ENCODE measurements at regions not wholly inside any gene's neighbourhood (a gene's known extent, or its start where the extent isn't known, plus 50 kb on each side); places are given as distances from the start of the nearest gene placed in this dataset.

GRCh38 chr6:103872233-103872632, 987.5 kb downstream of the HACE1 start:
- Histone ChIP-seq H3K9me3 (ENCODE audit: control insufficient read depth, low read length) (no peaks in the 10 kb centered on the region), H3K27me3 (ENCODE audit: control insufficient read depth, insufficient read depth, low read length, poor library complexity, severe bottlenecking) (no peaks in the 10 kb centered on the region), H3K27ac (ENCODE audit: insufficient read depth, low read depth, low read length, poor library complexity, severe bottlenecking) (no peak overlapping the region), H3K36me3 (ENCODE audit: control insufficient read depth, insufficient read depth, low read length) (no peaks in the 10 kb centered on the region), H3K4me1 (ENCODE audit: control insufficient read depth, insufficient read depth, low read length) (peaks cover 23% of the 10 kb centered on the region), H3K4me3 (ENCODE audit: insufficient read depth, low read depth, low read length) (no peak overlapping the region)
- WGBS, 2 experiments = 47 to 90% methylated on average over 1 to 2 of the region's 2 CpGs

GRCh38 chr6:103870970-103871369, 988.7 kb downstream of the HACE1 start:
- H3K27ac ChIP-seq (ENCODE audit: insufficient read depth, low read depth, low read length, poor library complexity, severe bottlenecking) = no peak overlapping the region
- peaks cover 21% of the 10 kb centered on the region for H3K4me1 ChIP-seq (ENCODE audit: control insufficient read depth, insufficient read depth, low read length)
- 88% methylated on average over 2 of the region's 2 CpGs; no CpG with 5 or more reads in 1 of the 2 experiments for WGBS, 2 experiments
- no peaks in the 10 kb centered on the region for H3K36me3 ChIP-seq (ENCODE audit: control insufficient read depth, insufficient read depth, low read length)
- no peaks in the 10 kb centered on the region for H3K9me3 ChIP-seq (ENCODE audit: control insufficient read depth, low read length)
- no peaks in the 10 kb centered on the region for H3K27me3 ChIP-seq (ENCODE audit: control insufficient read depth, insufficient read depth, low read length, poor library complexity, severe bottlenecking)
- H3K4me3 ChIP-seq (ENCODE audit: insufficient read depth, low read depth, low read length) = no peak overlapping the region

DNA sequence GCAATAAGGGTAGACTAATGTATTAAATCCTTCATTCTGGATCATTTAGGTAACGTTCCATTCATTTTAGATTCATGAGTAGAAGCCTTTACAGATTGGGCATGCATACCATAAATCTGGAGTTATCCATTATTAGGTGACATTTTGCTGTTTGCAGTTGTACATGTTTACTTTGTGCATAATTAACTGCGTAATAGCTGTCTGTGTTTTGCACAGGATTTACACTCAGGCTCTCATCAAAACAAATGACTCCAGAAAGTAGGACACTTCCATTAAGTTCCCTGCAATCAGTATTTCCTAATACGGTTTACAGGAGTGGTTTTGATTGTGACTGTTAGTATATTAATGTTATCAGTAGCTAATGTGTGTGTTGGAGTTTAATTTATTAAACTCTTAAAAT, 997.4 kb downstream of the HACE1 start:
- no peaks in the 10 kb centered on the region for H3K36me3 ChIP-seq (ENCODE audit: control insufficient read depth, insufficient read depth, low read length)
- no peaks in the 10 kb centered on the region for H3K4me1 ChIP-seq (ENCODE audit: control insufficient read depth, insufficient read depth, low read length)
- no peak overlapping the region for H3K4me3 ChIP-seq (ENCODE audit: insufficient read depth, low read depth, low read length)
- H3K9me3 ChIP-seq (ENCODE audit: control insufficient read depth, low read length) = no peaks in the 10 kb centered on the region
- 93% methylated on average over 2 to 3 of the region's 3 CpGs for WGBS, 2 experiments
- H3K27me3 ChIP-seq (ENCODE audit: control insufficient read depth, insufficient read depth, low read length, poor library complexity, severe bottlenecking) = no peaks in the 10 kb centered on the region
- H3K27ac ChIP-seq (ENCODE audit: insufficient read depth, low read depth, low read length, poor library complexity, severe bottlenecking) = no peak overlapping the region

DNA sequence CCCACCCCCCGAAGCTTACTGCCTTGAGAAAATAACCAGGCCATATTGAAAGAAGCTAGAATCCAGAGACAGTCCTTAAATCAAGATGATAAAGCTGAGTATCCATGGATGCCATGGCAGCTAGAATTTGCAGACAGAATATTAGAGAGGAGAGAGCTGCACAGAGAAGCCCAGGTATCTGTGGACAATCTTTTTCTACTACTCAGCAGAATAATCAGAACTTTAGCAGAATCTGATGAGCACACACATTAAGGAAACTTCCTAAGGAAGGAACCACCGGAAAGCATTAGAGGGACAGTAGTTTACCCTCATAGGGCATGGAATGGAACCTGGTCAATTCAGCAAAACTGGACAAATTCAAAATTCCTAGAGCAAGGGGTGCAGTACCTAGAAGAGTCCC, 1001.7 kb downstream of the HACE1 start:
- Histone ChIP-seq H3K36me3 (ENCODE audit: control insufficient read depth, insufficient read depth, low read length) (no peaks in the 10 kb centered on the region), H3K27me3 (ENCODE audit: control insufficient read depth, insufficient read depth, low read length, poor library complexity, severe bottlenecking) (no peaks in the 10 kb centered on the region), H3K4me3 (ENCODE audit: insufficient read depth, low read depth, low read length) (no peak overlapping the region), H3K27ac (ENCODE audit: insufficient read depth, low read depth, low read length, poor library complexity, severe bottlenecking) (no peak overlapping the region), H3K9me3 (ENCODE audit: control insufficient read depth, low read length) (no peaks in the 10 kb centered on the region), H3K4me1 (ENCODE audit: control insufficient read depth, insufficient read depth, low read length) (no peaks in the 10 kb centered on the region)
- 97 to 100% methylated on average over 1 to 2 of the region's 2 CpGs for WGBS, 2 experiments

GRCh38 chr6:103855750-103856149, 1004.0 kb downstream of the HACE1 start:
- no peaks in the 10 kb centered on the region for H3K4me1 ChIP-seq (ENCODE audit: control insufficient read depth, insufficient read depth, low read length)
- no peaks in the 10 kb centered on the region for H3K36me3 ChIP-seq (ENCODE audit: control insufficient read depth, insufficient read depth, low read length)
- H3K4me3 ChIP-seq (ENCODE audit: insufficient read depth, low read depth, low read length) = no peak overlapping the region
- 47% methylated on average over 2 of the region's 3 CpGs for WGBS, 2 experiments
- no peak overlapping the region for H3K27ac ChIP-seq (ENCODE audit: insufficient read depth, low read depth, low read length, poor library complexity, severe bottlenecking)
- no peaks in the 10 kb centered on the region for H3K9me3 ChIP-seq (ENCODE audit: control insufficient read depth, low read length)
- no peaks in the 10 kb centered on the region for H3K27me3 ChIP-seq (ENCODE audit: control insufficient read depth, insufficient read depth, low read length, poor library complexity, severe bottlenecking)

DNA sequence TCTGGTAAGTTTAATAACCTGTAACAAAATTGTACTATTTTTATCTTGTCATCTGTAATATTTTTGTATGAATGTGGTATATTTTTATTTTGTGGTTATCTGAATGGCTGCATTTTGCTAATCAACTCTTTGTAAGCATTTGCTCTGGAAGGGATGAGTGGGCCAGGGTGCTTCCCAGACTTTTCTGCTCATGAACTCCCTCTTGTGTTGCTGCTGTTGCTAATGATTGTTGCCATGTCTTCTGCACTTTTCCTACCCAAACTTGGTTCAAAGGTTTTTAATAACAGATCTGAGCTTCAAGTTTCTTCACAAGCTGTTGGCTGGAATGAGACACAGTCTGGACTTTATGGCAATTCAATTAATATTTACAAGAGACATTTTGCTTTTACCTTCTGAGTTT, 1005.7 kb downstream of the HACE1 start:
- Histone ChIP-seq H3K27me3 (ENCODE audit: control insufficient read depth, insufficient read depth, low read length, poor library complexity, severe bottlenecking) (no peaks in the 10 kb centered on the region), H3K27ac (ENCODE audit: insufficient read depth, low read depth, low read length, poor library complexity, severe bottlenecking) (no peak overlapping the region), H3K4me1 (ENCODE audit: control insufficient read depth, insufficient read depth, low read length) (no peaks in the 10 kb centered on the region), H3K36me3 (ENCODE audit: control insufficient read depth, insufficient read depth, low read length) (no peaks in the 10 kb centered on the region), H3K4me3 (ENCODE audit: insufficient read depth, low read depth, low read length) (no peak overlapping the region), H3K9me3 (ENCODE audit: control insufficient read depth, low read length) (no peaks in the 10 kb centered on the region)

DNA sequence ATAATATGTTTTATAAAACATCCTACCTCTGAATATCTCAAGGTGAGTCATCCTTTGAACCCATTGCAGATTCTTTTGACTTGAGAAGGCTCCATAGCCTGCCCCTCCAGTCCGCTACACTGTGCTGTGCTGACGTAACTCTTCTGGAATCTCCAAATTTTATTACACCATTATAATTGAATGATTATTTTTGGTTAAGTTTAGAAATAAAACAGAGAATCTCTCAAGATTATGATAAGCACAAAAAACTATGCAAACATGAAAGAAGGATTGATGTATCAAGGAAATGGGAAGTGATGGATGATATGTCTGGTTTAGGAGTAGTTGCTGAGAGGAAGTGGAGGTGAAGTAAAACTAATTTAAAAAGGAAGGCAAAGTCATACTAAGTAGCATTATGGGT, 1021.3 kb downstream of the HACE1 start:
- Histone ChIP-seq H3K27ac (ENCODE audit: insufficient read depth, low read depth, low read length, poor library complexity, severe bottlenecking) (no peak overlapping the region), H3K36me3 (ENCODE audit: control insufficient read depth, insufficient read depth, low read length) (no peaks in the 10 kb centered on the region), H3K4me1 (ENCODE audit: control insufficient read depth, insufficient read depth, low read length) (no peaks in the 10 kb centered on the region), H3K9me3 (ENCODE audit: control insufficient read depth, low read length) (no peaks in the 10 kb centered on the region), H3K27me3 (ENCODE audit: control insufficient read depth, insufficient read depth, low read length, poor library complexity, severe bottlenecking) (no peaks in the 10 kb centered on the region), H3K4me3 (ENCODE audit: insufficient read depth, low read depth, low read length) (no peak overlapping the region)
- WGBS, 2 experiments = 89% methylated on average over 1 of the region's 2 CpGs; no CpG with 5 or more reads in 1 of the 2 experiments

GRCh38 chr6:103826209-103826608, 1033.5 kb downstream of the HACE1 start:
- Histone ChIP-seq H3K4me3 (ENCODE audit: insufficient read depth, low read depth, low read length) (no peak overlapping the region), H3K9me3 (ENCODE audit: control insufficient read depth, low read length) (no peaks in the 10 kb centered on the region), H3K4me1 (ENCODE audit: control insufficient read depth, insufficient read depth, low read length) (no peaks in the 10 kb centered on the region), H3K27me3 (ENCODE audit: control insufficient read depth, insufficient read depth, low read length, poor library complexity, severe bottlenecking) (no peaks in the 10 kb centered on the region), H3K27ac (ENCODE audit: insufficient read depth, low read depth, low read length, poor library complexity, severe bottlenecking) (no peak overlapping the region), H3K36me3 (ENCODE audit: control insufficient read depth, insufficient read depth, low read length) (no peaks in the 10 kb centered on the region)
- WGBS, 2 experiments = 85 to 99% methylated on average over 2 of the region's 2 CpGs

GRCh38 chr6:103820148-103820547, 1039.6 kb downstream of the HACE1 start:
- no peak overlapping the region for H3K4me3 ChIP-seq (ENCODE audit: insufficient read depth, low read depth, low read length)
- no peak overlapping the region for H3K27ac ChIP-seq (ENCODE audit: insufficient read depth, low read depth, low read length, poor library complexity, severe bottlenecking)
- H3K4me1 ChIP-seq (ENCODE audit: control insufficient read depth, insufficient read depth, low read length) = no peaks in the 10 kb centered on the region
- H3K9me3 ChIP-seq (ENCODE audit: control insufficient read depth, low read length) = no peaks in the 10 kb centered on the region
- WGBS, 2 experiments = 65 to 68% methylated on average over 3 of the region's 3 CpGs
- H3K27me3 ChIP-seq (ENCODE audit: control insufficient read depth, insufficient read depth, low read length, poor library complexity, severe bottlenecking) = no peaks in the 10 kb centered on the region
- no peaks in the 10 kb centered on the region for H3K36me3 ChIP-seq (ENCODE audit: control insufficient read depth, insufficient read depth, low read length)

DNA sequence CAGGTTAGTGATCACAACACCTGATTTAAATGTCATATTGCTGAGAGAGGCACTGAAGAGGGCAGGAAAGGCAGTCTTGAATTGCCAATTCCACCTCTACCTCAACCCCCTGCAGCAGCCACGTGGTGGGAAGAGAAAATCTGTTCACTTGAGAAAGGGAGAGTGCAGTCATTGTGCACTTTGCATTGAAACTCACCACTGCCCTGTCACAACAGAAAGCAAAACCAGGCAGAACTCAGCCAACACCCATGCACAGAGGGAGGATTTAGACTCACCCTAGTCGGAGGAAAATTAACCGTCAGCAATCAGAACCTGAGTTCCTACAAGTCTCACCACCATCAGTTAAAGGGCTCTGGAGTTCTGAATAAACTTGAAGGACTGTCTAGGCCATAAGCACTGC, 1040.2 kb downstream of the HACE1 start:
- Histone ChIP-seq H3K9me3 (ENCODE audit: control insufficient read depth, low read length) (no peaks in the 10 kb centered on the region), H3K4me1 (ENCODE audit: control insufficient read depth, insufficient read depth, low read length) (no peaks in the 10 kb centered on the region), H3K4me3 (ENCODE audit: insufficient read depth, low read depth, low read length) (no peak overlapping the region), H3K27me3 (ENCODE audit: control insufficient read depth, insufficient read depth, low read length, poor library complexity, severe bottlenecking) (no peaks in the 10 kb centered on the region), H3K27ac (ENCODE audit: insufficient read depth, low read depth, low read length, poor library complexity, severe bottlenecking) (no peak overlapping the region), H3K36me3 (ENCODE audit: control insufficient read depth, insufficient read depth, low read length) (no peaks in the 10 kb centered on the region)
- 33% methylated on average over 3 of the region's 3 CpGs for WGBS, 2 experiments

DNA sequence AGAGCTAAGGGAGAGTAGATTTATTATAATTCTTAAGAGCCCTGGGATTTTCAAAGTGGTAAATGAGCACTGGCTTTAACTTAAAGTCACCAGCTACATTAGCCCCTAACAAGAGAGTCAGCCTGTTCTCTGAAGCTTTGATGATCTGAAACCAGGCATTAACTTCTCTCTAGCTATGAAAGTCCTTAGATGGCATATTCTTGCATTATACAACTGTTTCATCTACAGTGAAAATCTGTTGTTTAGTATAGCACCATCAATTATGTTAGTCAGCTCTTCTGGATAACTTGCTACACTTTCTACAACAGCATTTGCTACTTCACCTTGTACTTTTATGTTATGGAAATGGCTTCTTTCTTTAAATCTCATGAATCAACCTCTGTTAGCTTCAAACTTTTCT, 1046.7 kb downstream of the HACE1 start:
- H3K9me3 ChIP-seq (ENCODE audit: control insufficient read depth, low read length) = no peaks in the 10 kb centered on the region
- no peak overlapping the region for H3K27ac ChIP-seq (ENCODE audit: insufficient read depth, low read depth, low read length, poor library complexity, severe bottlenecking)
- no peaks in the 10 kb centered on the region for H3K27me3 ChIP-seq (ENCODE audit: control insufficient read depth, insufficient read depth, low read length, poor library complexity, severe bottlenecking)
- H3K36me3 ChIP-seq (ENCODE audit: control insufficient read depth, insufficient read depth, low read length) = no peaks in the 10 kb centered on the region
- H3K4me1 ChIP-seq (ENCODE audit: control insufficient read depth, insufficient read depth, low read length) = no peaks in the 10 kb centered on the region
- no peak overlapping the region for H3K4me3 ChIP-seq (ENCODE audit: insufficient read depth, low read depth, low read length)
